NCI-H226 (cell line): ENCODE measurements at regions not wholly inside any gene's neighbourhood (a gene's known extent, or its start where the extent isn't known, plus 50 kb on each side); places are given as distances from the start of the nearest gene placed in this dataset.

Source experiments
- DNase-seq: peaks from one replicate; pipeline ENCODE4 v3.0.0-alpha.2; 2015

DNA sequence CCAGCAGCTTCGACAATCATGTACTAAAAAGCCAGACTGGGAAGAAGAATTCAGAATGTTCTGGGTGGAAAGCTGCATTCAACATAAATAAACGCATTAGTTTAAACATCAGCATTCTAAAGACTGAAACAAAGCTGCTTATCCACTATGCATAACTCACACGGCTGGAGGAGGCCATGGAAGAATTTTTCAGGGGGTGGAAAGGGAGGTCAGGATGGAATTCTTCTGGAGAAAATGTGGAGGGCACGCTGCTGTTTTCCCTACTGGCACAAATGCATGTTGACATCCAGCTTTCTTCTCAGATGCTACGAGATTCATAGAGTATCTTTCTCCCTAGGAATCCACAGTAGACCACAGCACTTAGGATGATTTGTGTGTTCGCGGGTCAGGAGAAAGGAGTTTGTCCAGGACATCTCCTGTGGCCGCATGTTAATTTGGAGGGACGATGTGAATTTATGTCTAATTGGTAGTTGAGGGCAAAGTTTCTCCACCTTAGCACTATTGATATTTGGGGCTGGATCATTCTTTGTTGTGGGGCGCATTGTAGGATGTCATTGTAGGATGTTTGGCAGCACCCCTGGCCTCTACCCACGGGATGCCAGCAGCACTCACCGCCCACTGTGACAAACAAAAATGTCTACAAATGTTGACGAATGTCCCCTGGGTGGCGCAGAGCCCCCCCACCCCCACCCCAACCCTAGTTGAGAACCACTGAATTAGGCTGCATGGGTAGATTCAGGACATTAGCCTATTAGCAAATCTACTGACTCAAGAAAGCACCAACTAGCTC is 86.5 kb upstream of the KAZN start:
- DNase-seq: no peak

DNA sequence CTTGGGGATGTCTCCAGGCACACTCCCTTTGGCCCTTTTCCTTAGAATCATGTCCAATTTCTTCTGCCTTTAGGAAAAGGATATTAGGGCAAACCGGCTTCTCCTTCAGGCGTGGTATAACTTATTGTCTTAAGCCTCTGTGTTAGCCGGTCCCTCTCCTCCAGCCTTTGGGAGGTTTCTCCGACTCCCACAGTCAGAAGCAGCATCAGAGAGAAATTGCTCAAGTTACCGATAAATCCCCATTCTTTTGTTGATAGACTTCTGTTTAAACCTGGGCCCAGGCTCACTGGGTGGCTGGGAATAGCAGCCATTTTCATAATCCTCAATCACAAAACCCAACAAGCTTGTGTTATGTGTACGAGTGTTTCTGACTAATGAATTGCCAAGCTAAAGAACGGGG is 85.4 kb upstream of the KAZN start:
- DNase-seq: no peak

DNA sequence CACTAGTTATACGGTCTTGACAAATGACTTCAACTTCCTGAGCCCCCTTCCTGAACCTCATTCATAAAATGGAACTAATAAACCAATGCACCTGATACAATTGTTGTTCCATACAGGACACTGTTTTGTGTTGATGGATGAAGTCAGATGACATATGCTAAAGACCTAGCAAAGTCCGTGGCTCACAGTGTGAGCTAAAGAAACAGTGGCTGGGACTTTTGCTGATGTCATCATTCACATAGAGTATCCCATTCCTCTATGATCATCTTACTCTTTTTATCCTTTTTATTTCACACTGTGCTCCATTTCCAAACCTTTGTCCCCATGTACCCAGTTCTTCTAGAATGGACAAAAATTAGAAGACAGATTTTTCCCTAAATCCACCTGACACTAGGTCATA is 83.7 kb upstream of the KAZN start:
- DNase-seq: no peak

DNA sequence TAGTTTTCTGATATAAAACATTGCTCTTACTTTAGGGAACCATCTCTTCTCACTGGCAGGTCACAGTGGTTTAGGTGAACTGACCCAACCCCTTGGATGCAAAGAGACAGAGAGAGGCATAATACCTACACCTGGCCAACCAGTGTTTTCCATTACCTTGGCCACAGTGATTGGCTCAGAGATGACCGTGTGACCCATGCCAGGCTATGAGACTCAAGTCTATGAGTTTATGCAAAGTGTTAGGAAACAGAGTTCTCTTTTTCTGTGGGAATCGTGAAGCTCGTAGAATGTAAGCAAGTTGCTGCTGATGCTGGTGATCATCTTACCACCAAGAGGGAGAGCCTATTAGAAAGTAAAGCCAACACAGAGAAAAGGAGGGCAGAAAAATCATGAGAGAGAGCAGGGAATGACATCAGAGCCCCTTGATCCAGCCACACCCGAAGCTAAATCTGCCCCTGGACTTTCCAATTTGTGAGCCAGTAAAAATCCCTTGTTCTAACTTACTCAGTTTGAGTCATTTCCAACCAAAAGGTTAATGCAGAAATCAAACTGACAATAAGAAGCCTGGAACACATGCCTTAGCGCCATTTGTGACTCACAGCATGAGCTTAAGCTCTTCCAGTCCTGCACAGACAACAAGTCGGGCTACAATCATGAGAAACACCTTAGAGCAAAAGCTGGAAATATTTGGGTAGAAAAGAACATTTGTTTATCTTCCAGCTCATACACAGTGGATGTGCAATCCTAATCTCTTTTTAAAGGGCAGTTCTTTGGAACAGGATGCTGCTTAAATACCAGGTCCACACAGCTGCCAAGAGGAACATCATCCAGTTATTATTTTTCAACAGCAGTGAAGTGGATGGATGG is 81.3 kb upstream of the KAZN start:
- no peak for DNase-seq

DNA sequence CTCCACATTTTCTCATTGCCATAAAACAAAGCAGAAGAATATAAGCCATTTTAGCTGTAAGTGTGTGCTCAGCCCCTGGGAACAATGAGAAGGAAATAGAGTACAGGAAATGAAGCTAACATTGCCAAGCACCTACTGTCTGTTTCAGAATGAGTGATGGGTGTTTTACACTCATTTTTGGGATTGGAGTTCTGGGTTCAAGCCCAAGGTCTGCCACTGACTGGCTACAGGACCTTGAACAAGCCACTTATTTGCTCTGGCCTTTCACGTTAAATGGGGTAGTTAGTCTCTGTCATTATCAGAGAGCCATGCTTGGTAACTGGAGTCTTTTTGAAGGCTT is 80.7 kb upstream of the KAZN start:
- DNase-seq: no peak

DNA sequence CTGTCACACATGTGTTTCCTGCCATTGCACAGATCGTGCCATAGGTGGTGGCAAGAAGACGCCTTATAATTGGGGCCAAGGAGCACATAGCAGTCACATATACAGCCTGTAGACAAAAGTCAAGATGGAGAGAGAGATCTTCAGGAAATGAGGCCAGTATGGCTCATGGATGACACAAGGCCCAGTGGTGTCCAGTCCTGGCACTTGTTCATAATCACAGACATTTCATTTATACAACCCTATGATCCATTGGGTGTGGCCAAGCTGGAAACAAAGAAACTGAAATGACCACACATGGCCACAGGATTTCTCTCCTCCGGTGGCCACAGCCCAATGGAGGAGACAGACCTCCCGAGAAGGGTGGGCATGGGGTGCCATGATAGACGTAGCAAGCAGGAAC is 78.5 kb upstream of the KAZN start:
- no peak for DNase-seq

DNA sequence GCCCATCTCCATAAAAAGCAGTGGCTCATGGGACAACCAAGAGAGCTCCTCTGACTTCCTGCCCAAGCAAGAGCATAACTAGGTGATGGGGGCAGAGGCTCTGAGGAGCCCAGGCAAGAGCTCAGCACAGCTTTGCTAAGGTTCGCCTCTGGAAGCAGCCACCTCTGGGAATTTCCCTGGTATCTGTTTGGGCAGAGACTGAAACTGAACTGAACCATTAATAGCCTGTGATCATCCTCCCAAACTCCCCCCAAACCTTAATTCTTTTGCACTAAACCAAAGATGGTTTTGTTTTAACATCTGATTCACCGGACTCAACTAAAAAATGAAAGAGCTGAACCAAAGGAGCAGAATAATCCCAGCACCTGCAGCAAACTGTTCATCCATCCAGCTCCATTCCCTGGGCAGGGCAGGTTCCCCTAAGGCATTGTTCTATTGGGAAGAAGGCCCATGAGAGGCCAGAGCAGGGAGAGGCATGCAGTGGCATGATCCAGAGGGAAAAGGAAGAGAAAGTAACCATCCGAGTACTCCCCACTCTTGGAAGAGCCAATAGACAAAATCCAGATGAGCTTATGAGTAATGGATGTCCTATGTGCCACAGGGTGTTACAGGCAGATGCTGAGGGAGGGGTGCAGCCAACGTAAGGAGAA is 77.8 kb upstream of the KAZN start:
- no peak for DNase-seq

DNA sequence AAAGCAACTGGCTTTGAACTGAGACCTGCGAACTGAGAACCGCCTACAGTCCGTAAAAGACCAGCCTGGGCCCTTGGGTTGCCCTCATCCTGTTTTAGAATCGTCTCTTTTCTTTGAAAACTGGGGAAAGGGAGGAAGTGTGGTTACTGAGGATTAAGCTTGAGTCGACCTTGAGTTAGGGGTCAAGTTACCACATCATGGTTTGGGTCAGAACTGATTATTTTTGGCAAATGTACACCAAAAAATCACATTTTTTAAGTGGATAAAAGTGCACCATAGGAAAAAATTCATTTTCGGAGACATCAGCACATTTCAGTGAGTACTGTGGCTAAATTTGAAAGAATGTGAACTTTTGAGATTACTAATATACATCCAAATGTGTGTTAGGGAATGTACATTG is 76.9 kb upstream of the KAZN start:
- DNase-seq: no peak

DNA sequence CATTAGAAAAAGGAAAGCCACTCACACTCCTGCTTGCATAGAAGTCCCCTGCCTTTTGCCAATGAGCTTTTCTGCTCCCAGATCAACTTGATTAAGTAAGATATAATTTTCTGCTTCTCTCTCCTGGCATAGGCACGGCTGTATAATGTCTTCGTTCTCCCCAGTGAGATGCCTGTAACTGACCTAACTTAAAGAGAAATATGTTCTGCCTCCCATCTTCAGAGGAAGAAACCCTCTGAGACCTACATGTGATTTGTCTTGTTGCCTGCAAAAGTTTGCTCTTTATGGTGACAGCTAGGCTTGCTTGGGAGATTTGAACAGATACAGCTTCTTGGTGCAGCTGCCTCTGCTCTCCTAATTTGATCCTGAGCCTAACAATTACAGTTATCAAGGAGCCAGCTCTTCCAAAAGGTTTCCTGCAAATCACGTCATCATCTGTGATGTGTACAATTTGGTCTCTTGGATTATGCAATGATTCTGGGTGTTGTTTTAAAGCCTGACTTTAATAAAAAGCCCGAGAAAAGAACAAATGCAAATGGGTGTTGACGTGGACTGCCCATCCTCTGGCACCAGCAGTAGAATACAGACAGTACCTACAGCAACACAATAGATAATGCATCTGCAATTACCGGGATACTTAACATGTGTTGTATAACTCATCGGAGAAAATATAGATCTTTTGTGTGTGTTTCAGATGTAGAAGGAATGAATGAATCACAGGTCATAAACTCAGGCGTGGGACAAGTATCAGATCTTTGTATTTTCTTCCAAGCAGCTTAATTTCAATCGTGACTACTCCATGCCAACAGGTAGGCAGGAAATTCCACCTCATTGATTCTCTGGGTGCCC is 76.2 kb upstream of the KAZN start:
- DNase-seq: no peak

DNA sequence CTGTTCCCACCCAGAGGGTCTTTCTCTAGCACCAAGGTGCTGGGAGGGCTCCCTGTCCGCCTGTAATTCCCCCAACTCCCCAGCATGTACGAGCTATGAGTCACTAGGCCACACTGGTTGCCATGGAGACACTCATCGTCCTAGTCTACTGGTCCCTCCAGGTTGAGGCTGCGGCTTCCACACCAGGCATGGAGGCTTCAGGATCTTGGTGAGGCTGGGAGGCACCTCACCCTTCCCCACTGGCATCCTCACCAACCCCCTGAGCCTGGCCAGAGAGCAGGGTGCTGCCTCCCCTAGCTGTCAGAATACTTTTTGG is 75.6 kb upstream of the KAZN start:
- no peak for DNase-seq

DNA sequence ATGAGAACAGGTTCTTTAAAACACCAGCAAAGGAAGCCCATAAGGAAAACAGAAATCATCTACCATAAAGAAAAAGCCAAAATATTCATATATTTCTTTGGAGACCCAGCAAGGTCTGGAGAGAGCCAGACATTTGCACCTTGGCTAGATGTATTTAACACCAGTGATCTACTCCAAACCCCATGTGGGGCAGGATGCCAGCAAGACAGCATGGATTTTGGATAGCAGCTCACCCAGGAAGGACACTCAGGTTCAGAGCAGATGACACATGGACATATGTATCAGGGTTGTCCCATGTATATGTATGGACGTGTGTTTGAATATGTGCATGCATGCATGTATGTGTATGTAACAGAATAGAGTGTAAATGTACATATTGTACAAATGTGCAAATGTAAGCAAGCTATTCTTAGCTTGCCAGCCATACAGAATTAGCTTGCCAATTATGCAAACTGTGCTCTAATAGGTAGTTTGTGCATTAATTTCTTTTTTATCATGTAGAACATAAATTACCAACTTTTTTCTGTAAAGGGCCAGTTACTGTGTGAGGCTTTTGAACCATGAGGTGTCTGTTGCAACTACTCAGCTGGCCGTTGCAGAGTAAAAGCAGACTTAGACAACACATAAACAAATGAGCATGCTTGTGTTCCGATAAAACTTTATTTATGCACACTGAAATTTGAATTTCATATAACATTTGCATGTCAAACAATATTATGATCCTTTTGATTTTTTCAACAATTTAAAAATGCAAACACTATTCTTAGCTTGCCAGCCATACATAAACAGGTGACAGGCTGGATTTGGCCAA is 73.5 kb upstream of the KAZN start:
- no peak for DNase-seq

DNA sequence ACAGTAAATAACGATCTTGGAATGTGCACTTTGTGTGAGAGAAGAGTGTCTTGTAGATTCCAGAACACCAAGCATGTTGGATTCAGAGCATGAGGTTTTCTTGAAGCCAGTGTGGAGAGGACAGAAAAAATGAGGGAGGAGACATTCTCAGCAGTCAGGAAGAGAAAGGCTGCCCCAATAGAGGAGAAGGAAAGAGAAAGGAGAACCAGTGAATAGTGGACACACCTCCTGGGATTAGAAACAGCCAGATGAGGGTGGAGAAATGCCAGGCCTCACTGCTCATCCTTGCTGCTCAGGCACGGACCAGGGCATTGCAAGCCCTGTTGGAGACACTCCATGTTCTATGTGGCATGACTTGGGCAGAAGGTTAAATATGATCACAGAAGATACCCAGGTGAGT is 69.0 kb upstream of the KAZN start:
- DNase-seq: no peak

DNA sequence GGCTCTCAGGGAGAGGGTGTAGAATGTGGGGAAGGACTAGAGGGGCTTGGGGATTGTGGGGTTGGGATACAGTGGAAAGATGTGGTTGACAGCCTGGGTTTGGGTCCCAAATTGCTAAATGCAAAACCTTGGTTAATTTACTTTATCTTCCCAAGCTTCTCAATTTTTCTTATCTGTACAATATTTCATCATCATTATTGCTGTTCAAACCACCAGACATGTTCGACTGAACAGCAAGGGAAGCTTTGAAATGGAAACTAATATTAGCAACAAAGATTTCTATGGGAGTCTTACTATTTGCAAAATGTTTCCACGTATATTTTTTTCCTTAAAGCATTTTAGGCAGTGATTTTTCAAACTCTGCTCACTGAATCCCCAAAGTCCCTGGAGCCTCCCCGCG is 67.0 kb upstream of the KAZN start:
- no peak for DNase-seq

DNA sequence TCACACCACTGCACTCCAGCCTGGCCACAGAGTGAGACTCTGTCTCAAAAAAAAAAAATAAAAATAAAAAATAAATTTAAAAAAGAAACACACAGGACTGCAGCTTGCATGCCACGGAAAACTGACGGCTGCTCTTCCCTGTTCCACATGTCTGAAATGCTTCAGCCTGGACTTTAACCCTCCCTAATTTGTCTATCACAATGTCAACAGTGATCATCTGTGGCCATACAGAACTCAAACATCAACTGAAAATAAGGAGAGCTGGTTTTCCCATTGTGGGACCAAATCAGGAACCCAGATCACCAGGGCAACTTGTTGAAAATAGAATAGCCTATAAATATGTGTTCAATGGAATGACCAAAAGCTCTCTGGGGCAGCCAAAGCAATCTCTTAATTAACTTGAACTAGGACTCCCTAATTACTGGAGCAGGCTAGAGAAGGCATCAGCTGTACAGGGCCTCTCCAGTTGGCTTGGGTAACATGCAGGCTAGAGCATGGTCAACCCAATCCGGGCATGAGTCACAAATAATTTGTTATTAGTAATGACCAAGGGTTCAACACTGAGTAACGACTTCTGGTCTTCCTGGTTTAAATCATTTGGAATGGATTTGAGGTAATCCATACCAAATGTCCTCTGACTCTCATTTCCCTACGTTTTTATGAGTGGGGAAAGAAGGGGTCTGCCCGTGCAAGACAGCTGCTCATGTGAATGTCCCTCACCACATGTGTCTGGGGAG is 62.7 kb upstream of the KAZN start:
- no peak for DNase-seq

DNA sequence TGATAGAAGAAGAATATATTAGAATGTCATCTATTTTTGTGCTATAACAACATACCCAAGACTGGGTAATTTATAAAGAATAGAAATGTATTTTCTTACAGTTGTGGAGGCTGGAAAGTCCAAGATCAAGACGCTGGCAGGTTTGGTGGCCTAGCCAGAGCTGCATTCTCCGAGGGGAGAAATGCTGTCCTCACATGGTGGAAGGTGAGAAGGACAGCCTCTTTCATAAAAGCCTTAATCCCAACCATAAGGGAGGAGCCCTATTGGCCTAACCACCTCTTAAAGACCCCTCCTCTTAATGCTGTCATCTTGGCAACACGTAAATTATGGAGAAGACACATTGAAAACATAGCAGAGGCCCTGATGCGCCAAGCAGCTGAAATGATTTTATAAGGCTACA is 60.1 kb upstream of the KAZN start:
- no peak for DNase-seq

DNA sequence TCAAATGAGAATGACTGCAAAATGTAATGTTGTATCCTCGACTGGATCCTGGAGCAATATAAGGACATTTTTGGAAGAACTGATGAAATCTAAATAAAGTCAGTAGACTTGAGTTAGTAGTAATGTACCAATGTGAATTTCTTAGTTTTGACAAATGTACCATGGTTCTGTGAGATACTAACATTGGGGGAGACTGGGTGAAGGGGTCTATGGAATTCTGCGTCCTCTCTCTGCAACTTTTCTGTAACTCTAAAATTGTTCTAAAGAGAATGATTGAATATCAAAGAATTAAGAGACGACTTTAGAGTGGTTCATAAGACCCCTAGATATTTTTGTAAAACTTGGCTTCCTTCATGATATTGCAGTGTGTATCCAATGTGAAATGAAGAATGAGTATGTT is 59.2 kb upstream of the KAZN start:
- no peak for DNase-seq

DNA sequence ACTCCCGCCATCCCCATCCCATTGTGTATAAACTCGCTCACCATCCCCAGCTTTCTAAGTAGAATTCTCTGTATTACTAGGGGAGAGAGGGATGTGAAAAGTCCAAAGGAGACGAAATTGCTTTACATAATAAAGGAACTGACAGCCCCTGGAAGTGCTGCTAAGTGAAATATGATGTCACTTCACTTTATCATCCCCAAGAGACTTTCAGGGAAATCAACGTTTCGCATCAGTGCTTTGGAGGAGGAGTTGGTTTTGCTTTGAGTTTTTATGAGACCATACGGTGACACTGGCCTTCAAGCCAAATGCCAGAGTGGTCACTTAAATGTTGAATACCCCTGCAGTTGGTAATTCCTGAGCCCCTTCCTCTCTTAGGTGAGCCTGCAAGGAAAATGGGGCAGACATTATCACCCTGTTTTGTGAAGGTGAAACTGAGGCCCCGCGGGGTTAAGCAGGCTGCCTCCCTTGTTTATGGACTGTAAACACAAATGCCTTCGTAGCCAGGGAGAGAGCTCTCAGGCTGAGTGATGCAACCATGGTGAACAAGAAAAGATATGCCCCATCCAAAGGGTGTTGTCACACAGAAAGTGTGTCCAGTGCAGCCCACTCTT is 58.4 kb upstream of the KAZN start:
- no peak for DNase-seq

DNA sequence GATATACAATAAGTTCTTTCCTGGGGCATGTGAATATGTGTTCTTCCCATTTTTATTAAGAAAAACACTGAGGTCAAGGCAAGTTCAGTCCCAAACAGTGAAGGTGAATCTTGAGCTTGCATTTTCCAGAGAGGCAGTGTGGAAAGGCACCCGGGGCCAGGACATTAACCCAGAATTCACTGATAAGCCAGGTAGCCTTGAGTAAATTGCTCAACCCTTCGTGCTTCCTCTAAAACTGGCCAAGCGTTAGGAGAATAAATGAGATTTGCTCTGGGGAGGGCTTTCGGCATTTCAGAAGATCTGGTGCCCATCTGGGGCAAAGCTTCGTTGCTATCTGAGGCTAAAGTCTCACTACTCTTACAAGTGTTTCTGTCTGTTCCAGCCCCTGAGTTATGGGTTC is 57.1 kb upstream of the KAZN start:
- no peak for DNase-seq

DNA sequence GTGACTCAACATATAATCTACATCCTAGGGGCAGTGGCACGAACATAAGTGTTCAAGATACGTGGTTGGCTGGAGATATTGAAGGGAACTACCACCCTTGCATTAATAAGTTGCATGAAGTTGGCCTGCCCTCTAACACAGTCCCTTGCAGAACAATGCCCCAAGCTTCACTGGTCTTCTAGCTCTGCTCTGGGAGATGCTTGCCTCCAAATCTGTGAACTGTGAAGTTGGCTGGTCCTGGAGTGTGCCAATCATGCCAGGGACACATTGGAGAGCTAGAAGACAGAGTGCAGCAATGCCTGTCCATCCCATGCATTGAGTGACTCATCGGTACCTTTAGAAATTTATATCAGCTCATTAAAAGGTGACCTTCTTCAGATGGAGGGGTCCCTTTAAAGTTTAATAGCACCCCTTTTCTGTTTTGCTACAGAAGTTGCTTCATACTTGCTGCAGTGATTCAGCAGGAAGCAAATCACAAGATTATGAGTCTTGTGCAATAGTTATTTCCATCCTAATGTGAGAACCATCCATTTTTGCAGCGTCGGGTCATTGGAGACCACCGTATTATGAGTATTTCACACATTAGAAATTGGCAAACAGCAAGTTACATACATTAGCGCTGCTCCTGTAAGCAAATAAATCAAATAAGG is 55.2 kb upstream of the KAZN start:
- DNase-seq: no peak

DNA sequence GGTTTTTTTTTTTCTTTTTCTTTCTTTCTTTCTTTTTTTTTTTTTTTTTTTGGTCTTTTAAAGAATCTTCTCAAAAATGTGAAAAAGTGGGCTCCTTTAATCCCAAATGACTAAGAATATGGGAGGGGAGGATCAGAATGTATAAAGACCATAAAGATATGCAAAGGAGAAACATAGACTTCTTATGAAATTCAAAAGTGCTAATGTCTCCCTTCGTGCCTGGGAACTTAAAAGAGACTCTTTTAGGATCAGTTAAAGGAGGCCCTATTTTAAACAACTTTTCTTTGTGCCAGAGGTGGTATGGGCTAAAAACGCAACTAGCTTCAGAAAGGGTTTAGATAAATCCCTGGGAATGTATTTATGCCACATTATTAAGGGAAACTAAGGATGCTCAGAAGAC is 54.2 kb upstream of the KAZN start:
- DNase-seq: no peak
